ENCODE measurements at regions not wholly inside any gene's neighbourhood (a gene's known extent, or its start where the extent isn't known, plus 50 kb on each side); places are given as distances from the start of the nearest gene placed in this dataset.
"Not testable (repeated sequence)": the region's sequence is repeated elsewhere in the genome, so short reads cannot be mapped to it uniquely, and the experiment has no call there.

GRCh38 chr1:4476394-4476793, 178.0 kb upstream of the AJAP1 start:
- Histone ChIP-seq H3K27me3 (ENCODE audit: control insufficient read depth, insufficient read depth, low read length) (no peaks in the 10 kb centered on the region), H3K9me3 (ENCODE audit: control insufficient read depth, insufficient read depth, low read depth, low read length) (peaks cover 31% of the 10 kb centered on the region), H3K4me1 (ENCODE audit: control insufficient read depth, insufficient read depth, low read length) (no peaks in the 10 kb centered on the region), H3K36me3 (ENCODE audit: control insufficient read depth, insufficient read depth, low read length) (no peaks in the 10 kb centered on the region), H3K4me3 (ENCODE audit: low read depth, low read length) (no peak overlapping the region), H3K27ac (ENCODE audit: low read depth, low read length) (no peak overlapping the region), H3K9ac (ENCODE audit: low read length) (no peak overlapping the region)

GRCh38 chr1:4481451-4481850, 173.0 kb upstream of the AJAP1 start:
- Histone ChIP-seq H3K4me3 (ENCODE audit: low read depth, low read length) (no peak overlapping the region), H3K27me3 (ENCODE audit: control insufficient read depth, insufficient read depth, low read length) (no peaks in the 10 kb centered on the region), H3K36me3 (ENCODE audit: control insufficient read depth, insufficient read depth, low read length) (no peaks in the 10 kb centered on the region), H3K9ac (ENCODE audit: low read length) (no peak overlapping the region), H3K27ac (ENCODE audit: low read depth, low read length) (no peak overlapping the region), H3K9me3 (ENCODE audit: control insufficient read depth, insufficient read depth, low read depth, low read length) (peaks cover 8% of the 10 kb centered on the region), H3K4me1 (ENCODE audit: control insufficient read depth, insufficient read depth, low read length) (0 out of 2 replicates have a peak, but pooled peaks cover 6% of the 10 kb centered on the region)

GRCh38 chr1:4482526-4482925, 171.9 kb upstream of the AJAP1 start:
- no peaks in the 10 kb centered on the region for H3K36me3 ChIP-seq (ENCODE audit: control insufficient read depth, insufficient read depth, low read length)
- H3K9ac ChIP-seq (ENCODE audit: low read length) = no peak overlapping the region
- no peaks in the 10 kb centered on the region for H3K27me3 ChIP-seq (ENCODE audit: control insufficient read depth, insufficient read depth, low read length)
- H3K4me1 ChIP-seq (ENCODE audit: control insufficient read depth, insufficient read depth, low read length) = 0 out of 2 replicates have a peak, but pooled peaks cover 6% of the 10 kb centered on the region
- no peak overlapping the region for H3K4me3 ChIP-seq (ENCODE audit: low read depth, low read length)
- H3K9me3 ChIP-seq (ENCODE audit: control insufficient read depth, insufficient read depth, low read depth, low read length) = peaks cover 4% of the 10 kb centered on the region; the same call in 1 of the 2 replicates
- H3K27ac ChIP-seq (ENCODE audit: low read depth, low read length) = no peak overlapping the region

- Histone ChIP-seq H3K4me3 (ENCODE audit: low read depth, low read length) (no peak overlapping the region), H3K27ac (ENCODE audit: low read depth, low read length) (no peak overlapping the region), H3K27me3 (ENCODE audit: control insufficient read depth, insufficient read depth, low read length) (no peaks in the 10 kb centered on the region), H3K4me1 (ENCODE audit: control insufficient read depth, insufficient read depth, low read length) (0 out of 2 replicates have a peak, but pooled peaks cover 6% of the 10 kb centered on the region), H3K9ac (ENCODE audit: low read length) (no peak overlapping the region), H3K36me3 (ENCODE audit: control insufficient read depth, insufficient read depth, low read length) (no peaks in the 10 kb centered on the region), H3K9me3 (ENCODE audit: control insufficient read depth, insufficient read depth, low read depth, low read length) (peaks cover 4% of the 10 kb centered on the region; the same call in 1 of the 2 replicates)
Measured at GRCh38 chr1:4483021-4483625, 171.3 kb upstream of the AJAP1 start.

GRCh38 chr1:4485398-4485797, 169.0 kb upstream of the AJAP1 start:
- Histone ChIP-seq H3K27me3 (ENCODE audit: control insufficient read depth, insufficient read depth, low read length) (no peaks in the 10 kb centered on the region), H3K9me3 (ENCODE audit: control insufficient read depth, insufficient read depth, low read depth, low read length) (peaks cover 4% of the 10 kb centered on the region; the same call in 1 of the 2 replicates), H3K27ac (ENCODE audit: low read depth, low read length) (no peak overlapping the region), H3K9ac (ENCODE audit: low read length) (no peak overlapping the region), H3K4me1 (ENCODE audit: control insufficient read depth, insufficient read depth, low read length) (0 out of 2 replicates have a peak, but pooled peaks cover 6% of the 10 kb centered on the region), H3K36me3 (ENCODE audit: control insufficient read depth, insufficient read depth, low read length) (no peaks in the 10 kb centered on the region), H3K4me3 (ENCODE audit: low read depth, low read length) (no peak overlapping the region)

GRCh38 chr1:4485878-4486277, 168.5 kb upstream of the AJAP1 start:
- 0 out of 2 replicates have a peak, but pooled peaks cover 6% of the 10 kb centered on the region for H3K4me1 ChIP-seq (ENCODE audit: control insufficient read depth, insufficient read depth, low read length)
- no peak overlapping the region for H3K9ac ChIP-seq (ENCODE audit: low read length)
- no peaks in the 10 kb centered on the region for H3K36me3 ChIP-seq (ENCODE audit: control insufficient read depth, insufficient read depth, low read length)
- H3K9me3 ChIP-seq (ENCODE audit: control insufficient read depth, insufficient read depth, low read depth, low read length) = peaks cover 4% of the 10 kb centered on the region; the same call in 1 of the 2 replicates
- no peak overlapping the region for H3K4me3 ChIP-seq (ENCODE audit: low read depth, low read length)
- no peak overlapping the region for H3K27ac ChIP-seq (ENCODE audit: low read depth, low read length)
- no peaks in the 10 kb centered on the region for H3K27me3 ChIP-seq (ENCODE audit: control insufficient read depth, insufficient read depth, low read length)

GRCh38 chr1:4486408-4487120, 167.8 kb upstream of the AJAP1 start:
- H3K9me3 ChIP-seq (ENCODE audit: control insufficient read depth, insufficient read depth, low read depth, low read length) = peaks cover 4% of the 10 kb centered on the region; the same call in 1 of the 2 replicates
- H3K4me3 ChIP-seq (ENCODE audit: low read depth, low read length) = no peak overlapping the region
- no peaks in the 10 kb centered on the region for H3K27me3 ChIP-seq (ENCODE audit: control insufficient read depth, insufficient read depth, low read length)
- no peak overlapping the region for H3K27ac ChIP-seq (ENCODE audit: low read depth, low read length)
- H3K9ac ChIP-seq (ENCODE audit: low read length) = no peak overlapping the region
- 0 out of 2 replicates have a peak, but pooled peaks cover 6% of the 10 kb centered on the region for H3K4me1 ChIP-seq (ENCODE audit: control insufficient read depth, insufficient read depth, low read length)
- H3K36me3 ChIP-seq (ENCODE audit: control insufficient read depth, insufficient read depth, low read length) = no peaks in the 10 kb centered on the region

GRCh38 chr1:4488018-4488417, 166.4 kb upstream of the AJAP1 start:
- no peak overlapping the region for H3K4me3 ChIP-seq (ENCODE audit: low read depth, low read length)
- H3K36me3 ChIP-seq (ENCODE audit: control insufficient read depth, insufficient read depth, low read length) = no peaks in the 10 kb centered on the region
- no peak overlapping the region for H3K27ac ChIP-seq (ENCODE audit: low read depth, low read length)
- H3K27me3 ChIP-seq (ENCODE audit: control insufficient read depth, insufficient read depth, low read length) = no peaks in the 10 kb centered on the region
- 0 out of 2 replicates have a peak, but pooled peaks cover 6% of the 10 kb centered on the region for H3K4me1 ChIP-seq (ENCODE audit: control insufficient read depth, insufficient read depth, low read length)
- no peak overlapping the region for H3K9ac ChIP-seq (ENCODE audit: low read length)
- H3K9me3 ChIP-seq (ENCODE audit: control insufficient read depth, insufficient read depth, low read depth, low read length) = peaks cover 4% of the 10 kb centered on the region; the same call in 1 of the 2 replicates

- H3K4me3 ChIP-seq (ENCODE audit: low read depth, low read length) = no peak overlapping the region
- H3K9ac ChIP-seq (ENCODE audit: low read length) = no peak overlapping the region
- no peaks in the 10 kb centered on the region for H3K36me3 ChIP-seq (ENCODE audit: control insufficient read depth, insufficient read depth, low read length)
- peaks cover 4% of the 10 kb centered on the region; the same call in 1 of the 2 replicates for H3K9me3 ChIP-seq (ENCODE audit: control insufficient read depth, insufficient read depth, low read depth, low read length)
- H3K27ac ChIP-seq (ENCODE audit: low read depth, low read length) = no peak overlapping the region
- 0 out of 2 replicates have a peak, but pooled peaks cover 6% of the 10 kb centered on the region for H3K4me1 ChIP-seq (ENCODE audit: control insufficient read depth, insufficient read depth, low read length)
- H3K27me3 ChIP-seq (ENCODE audit: control insufficient read depth, insufficient read depth, low read length) = no peaks in the 10 kb centered on the region
Measured at GRCh38 chr1:4489486-4489885, 164.9 kb upstream of the AJAP1 start.

- not testable (repeated sequence) for H3K27ac ChIP-seq (ENCODE audit: low read depth, low read length); H3K9me3 ChIP-seq (ENCODE audit: control insufficient read depth, insufficient read depth, low read depth, low read length); H3K4me3 ChIP-seq (ENCODE audit: low read depth, low read length); H3K36me3 ChIP-seq (ENCODE audit: control insufficient read depth, insufficient read depth, low read length); H3K4me1 ChIP-seq (ENCODE audit: control insufficient read depth, insufficient read depth, low read length); H3K27me3 ChIP-seq (ENCODE audit: control insufficient read depth, insufficient read depth, low read length); H3K9ac ChIP-seq (ENCODE audit: low read length)
Measured at GRCh38 chr1:4489992-4490391, 164.4 kb upstream of the AJAP1 start.

- H3K4me3 ChIP-seq (ENCODE audit: low read depth, low read length) = no peak overlapping the region
- H3K4me1 ChIP-seq (ENCODE audit: control insufficient read depth, insufficient read depth, low read length) = no peaks in the 10 kb centered on the region
- H3K9ac ChIP-seq (ENCODE audit: low read length) = no peak overlapping the region
- H3K27me3 ChIP-seq (ENCODE audit: control insufficient read depth, insufficient read depth, low read length) = no peaks in the 10 kb centered on the region
- H3K9me3 ChIP-seq (ENCODE audit: control insufficient read depth, insufficient read depth, low read depth, low read length) = no peaks in the 10 kb centered on the region
- no peak overlapping the region for H3K27ac ChIP-seq (ENCODE audit: low read depth, low read length)
- H3K36me3 ChIP-seq (ENCODE audit: control insufficient read depth, insufficient read depth, low read length) = no peaks in the 10 kb centered on the region
Measured at GRCh38 chr1:4494027-4494426, 160.4 kb upstream of the AJAP1 start.

Data from HUES6 (cell line).